ENCODE measurements at regions not wholly inside any gene's neighbourhood (a gene's known extent, or its start where the extent isn't known, plus 50 kb on each side); places are given as distances from the start of the nearest gene placed in this dataset.

DNA sequence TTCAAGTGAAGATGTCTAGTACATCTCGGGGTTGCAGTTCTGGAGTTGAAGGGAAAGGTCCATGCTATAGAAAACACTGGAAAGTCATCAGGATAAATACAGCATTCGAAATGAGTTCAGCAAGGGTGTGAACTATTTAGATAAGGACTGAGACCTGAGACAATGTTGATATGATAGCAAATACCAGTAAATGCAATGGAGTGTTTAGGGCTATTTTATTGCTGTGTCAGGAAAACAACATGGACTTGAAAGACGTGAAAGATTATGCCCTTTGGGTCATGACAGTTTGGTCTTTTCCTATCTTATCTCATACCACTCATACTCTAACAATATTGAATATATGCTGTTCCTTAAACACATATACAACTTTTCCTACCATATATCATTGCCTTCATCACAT lies 1776.2 kb upstream of the SEL1L start:
- TF ChIP-seq, protein P1, sequence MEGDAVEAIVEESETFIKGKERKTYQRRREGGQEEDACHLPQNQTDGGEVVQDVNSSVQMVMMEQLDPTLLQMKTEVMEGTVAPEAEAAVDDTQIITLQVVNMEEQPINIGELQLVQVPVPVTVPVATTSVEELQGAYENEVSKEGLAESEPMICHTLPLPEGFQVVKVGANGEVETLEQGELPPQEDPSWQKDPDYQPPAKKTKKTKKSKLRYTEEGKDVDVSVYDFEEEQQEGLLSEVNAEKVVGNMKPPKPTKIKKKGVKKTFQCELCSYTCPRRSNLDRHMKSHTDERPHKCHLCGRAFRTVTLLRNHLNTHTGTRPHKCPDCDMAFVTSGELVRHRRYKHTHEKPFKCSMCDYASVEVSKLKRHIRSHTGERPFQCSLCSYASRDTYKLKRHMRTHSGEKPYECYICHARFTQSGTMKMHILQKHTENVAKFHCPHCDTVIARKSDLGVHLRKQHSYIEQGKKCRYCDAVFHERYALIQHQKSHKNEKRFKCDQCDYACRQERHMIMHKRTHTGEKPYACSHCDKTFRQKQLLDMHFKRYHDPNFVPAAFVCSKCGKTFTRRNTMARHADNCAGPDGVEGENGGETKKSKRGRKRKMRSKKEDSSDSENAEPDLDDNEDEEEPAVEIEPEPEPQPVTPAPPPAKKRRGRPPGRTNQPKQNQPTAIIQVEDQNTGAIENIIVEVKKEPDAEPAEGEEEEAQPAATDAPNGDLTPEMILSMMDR (IDR thresholded peaks at IDR 0.05): no peak
- no peak for TF ChIP-seq POLR2A (IDR thresholded peaks at IDR 0.05)

All from transverse colon (tissue), 3 donors.